HL-60 (cell line): ENCODE measurements at regions not wholly inside any gene's neighbourhood (a gene's known extent, or its start where the extent isn't known, plus 50 kb on each side); places are given as distances from the start of the nearest gene placed in this dataset.

Experiments used
- CTCF ChIP-seq: IDR thresholded peaks from one replicate; pipeline ENCODE4 v1.5.1; 2011; ENCODE audit warnings: low read length, control low read depth, inconsistent platforms; ENCODE audit not compliant: insufficient read depth
- GABPA ChIP-seq: IDR thresholded peaks from 2 replicates; pipeline ENCODE4 v1.6.1; 2012; ENCODE audit warnings: low read depth
- POLR2AphosphoS5 ChIP-seq: IDR thresholded peaks from 2 replicates; pipeline ENCODE4 v1.6.1; 2012; ENCODE audit warnings: low read depth
- REST ChIP-seq: IDR thresholded peaks from 2 replicates; pipeline ENCODE4 v1.6.1; 2012; ENCODE audit warnings: low read depth; ENCODE audit not compliant: insufficient replicate concordance
- SPI1 ChIP-seq: IDR thresholded peaks from 2 replicates; pipeline ENCODE4 v1.6.1; 2012; ENCODE audit warnings: low read depth, mild to moderate bottlenecking, borderline replicate concordance

GRCh38 chr7:41336455-41336952 is 366.4 kb downstream of the INHBA start:
- TF ChIP-seq CTCF = no peak
- TF ChIP-seq POLR2AphosphoS5 = no peak
- TF ChIP-seq SPI1 = no peak
- TF ChIP-seq REST = no peak
- TF ChIP-seq GABPA = no peak
